Astrocyte (in vitro differentiated cells and primary cell): ENCODE measurements at regions not wholly inside any gene's neighbourhood (a gene's known extent, or its start where the extent isn't known, plus 50 kb on each side); places are given as distances from the start of the nearest gene placed in this dataset.
A peak's percentile ranks its signal among the peaks of the same experiment; 100 is the strongest.

Source experiments
- DNase-seq: peaks from one replicate; pipeline ENCODE4 v3.0.0-alpha.2; 2010; ENCODE audit warnings: low read depth
- FAIRE-seq: peaks from 2 replicates; lab custom pipeline; 2011; peaks lifted over from hg19 to GRCh38; lab: Jason Lieb, UNC
- H2AFZ ChIP-seq: 2 replicates; pipeline ENCODE4 v1.6.0; 2012; ENCODE audit warnings: low read depth, low read length, inconsistent platforms
- H3K27ac ChIP-seq: 2 replicates; pipeline ENCODE4 v1.5.1; 2011; ENCODE audit warnings: low read depth, low read length, inconsistent platforms
- H3K27me3 ChIP-seq: 2 replicates; pipeline ENCODE4 v1.6.0; 2011; ENCODE audit warnings: low read length, inconsistent platforms; ENCODE audit not compliant: insufficient read depth
- H3K36me3 ChIP-seq: 2 replicates; pipeline ENCODE4 v1.5.1; 2011; ENCODE audit warnings: low read length, inconsistent platforms; ENCODE audit not compliant: insufficient read depth
- H3K4me1 ChIP-seq: 2 replicates; pipeline ENCODE4 v1.5.1; 2011; ENCODE audit warnings: low read length, inconsistent platforms; ENCODE audit not compliant: insufficient read depth
- H3K4me2 ChIP-seq: 2 replicates; pipeline ENCODE4 v1.6.0; 2012; ENCODE audit warnings: low read length, inconsistent platforms
- H3K4me3 ChIP-seq: 2 replicates; pipeline ENCODE4 v1.5.1; 2011; ENCODE audit warnings: low read depth, mild to moderate bottlenecking, low read length, inconsistent platforms; ENCODE audit not compliant: insufficient read depth
- H3K79me2 ChIP-seq: 2 replicates; pipeline ENCODE4 v1.6.0; 2012; ENCODE audit warnings: mild to moderate bottlenecking, low read length, inconsistent platforms; ENCODE audit not compliant: insufficient read depth
- H3K9ac ChIP-seq: 2 replicates; pipeline ENCODE4 v1.6.0; 2012; ENCODE audit warnings: mild to moderate bottlenecking, low read length, inconsistent platforms
- H3K9me3 ChIP-seq: 2 replicates; pipeline ENCODE4 v1.5.1; 2012; ENCODE audit warnings: low read depth, mild to moderate bottlenecking, low read length, inconsistent platforms; ENCODE audit not compliant: insufficient read depth
- H4K20me1 ChIP-seq: 2 replicates; pipeline ENCODE4 v1.6.0; 2012; ENCODE audit warnings: low read length, inconsistent platforms; ENCODE audit not compliant: insufficient read depth
- H3K27ac Mint-ChIP-seq: one replicate; pipeline ENCODE4 v1.8.0; 2021; ENCODE audit warnings: mild to moderate bottlenecking, mixed read lengths; ENCODE audit not compliant: unreplicated experiment
- H3K27me3 Mint-ChIP-seq: one replicate; pipeline ENCODE4 v1.8.0; 2021; ENCODE audit warnings: low read depth, mixed read lengths; ENCODE audit not compliant: unreplicated experiment
- H3K36me3 Mint-ChIP-seq: one replicate; pipeline ENCODE4 v1.8.0; 2021; ENCODE audit warnings: low read depth, mixed read lengths; ENCODE audit not compliant: unreplicated experiment
- H3K4me1 Mint-ChIP-seq: one replicate; pipeline ENCODE4 v1.8.0; 2021; ENCODE audit warnings: low read depth, mixed read lengths; ENCODE audit not compliant: unreplicated experiment
- H3K4me3 Mint-ChIP-seq: one replicate; pipeline ENCODE4 v1.8.0; 2021; ENCODE audit warnings: mild to moderate bottlenecking, moderate library complexity, mixed read lengths; ENCODE audit not compliant: unreplicated experiment
- H3K9me3 Mint-ChIP-seq: one replicate; pipeline ENCODE4 v1.8.0; 2021; ENCODE audit warnings: mild to moderate bottlenecking, mixed read lengths; ENCODE audit not compliant: unreplicated experiment
- CTCF ChIP-seq: IDR thresholded peaks from 2 replicates; pipeline ENCODE4 v1.5.1; 2011; ENCODE audit warnings: low read depth, mild to moderate bottlenecking, inconsistent platforms, low read length, moderate library complexity; ENCODE audit not compliant: insufficient read depth
- EZH2 ChIP-seq: IDR thresholded peaks from 2 replicates; pipeline ENCODE4 v1.6.1; 2012; ENCODE audit warnings: mild to moderate bottlenecking, low read length, inconsistent platforms; ENCODE audit not compliant: insufficient read depth

DNA sequence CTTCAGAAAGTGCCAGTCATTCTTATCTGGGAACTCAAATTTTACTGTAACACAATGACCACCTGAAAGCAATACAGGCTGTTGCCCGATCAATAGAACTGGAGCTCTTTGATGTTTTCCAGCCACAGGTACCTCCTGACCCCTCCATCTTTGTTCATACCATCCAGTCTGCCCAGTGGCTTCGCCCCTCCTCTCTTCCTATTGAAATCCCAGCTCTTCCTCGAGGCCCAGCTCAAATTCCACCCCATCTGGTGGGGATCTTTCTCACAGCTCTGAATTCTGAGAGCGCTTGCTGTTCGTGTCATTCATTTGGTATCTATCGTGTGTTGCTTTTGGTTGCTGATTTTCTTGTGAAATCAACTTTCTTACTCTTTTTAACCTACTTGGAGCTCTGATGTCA is 87.9 kb upstream of the CNKSR3 start:
- Mint-ChIP-seq H3K36me3 (no peaks in the 10 kb centered on the region), H3K27ac (no peak overlapping the region), H3K4me1 (no peaks in the 10 kb centered on the region), H3K4me3 (peak overlapping the region; percentile 3), H3K27me3 (peaks cover 3% of the 10 kb centered on the region), H3K9me3 (no peaks in the 10 kb centered on the region)
- Histone ChIP-seq H3K4me3 (no peak overlapping the region), H3K9ac (no peak overlapping the region), H2AFZ (no peak overlapping the region), H3K9me3 (no peaks in the 10 kb centered on the region), H3K36me3 (no peaks in the 10 kb centered on the region), H3K79me2 (no peaks in the 10 kb centered on the region), H3K27me3 (no peaks in the 10 kb centered on the region), H4K20me1 (no peaks in the 10 kb centered on the region), H3K4me1 (no peaks in the 10 kb centered on the region), H3K27ac (no peak overlapping the region), H3K4me2 (no peak overlapping the region)
- FAIRE-seq (no peak), DNase-seq (no peak)
- TF ChIP-seq EZH2, result no peak
- TF ChIP-seq CTCF, result no peak

DNA sequence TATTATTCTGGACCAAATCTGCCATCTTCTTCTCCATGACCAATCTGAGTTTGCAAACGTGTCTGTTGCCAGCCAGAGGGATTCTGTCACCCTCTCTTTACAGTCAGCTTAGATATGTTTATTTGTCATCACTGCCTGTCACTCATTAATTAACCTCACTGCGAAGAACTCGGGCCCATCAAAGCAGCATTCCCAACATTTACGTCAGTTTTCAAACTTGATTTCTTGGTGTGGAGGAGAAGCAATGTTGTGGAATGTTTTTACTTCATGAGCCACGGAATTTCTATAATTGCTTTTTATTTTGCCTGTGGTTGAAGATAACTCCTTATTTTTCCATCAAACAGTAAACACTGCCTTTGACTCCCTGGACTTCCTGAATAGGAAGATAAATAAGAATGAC is 91.8 kb upstream of the CNKSR3 start:
- Histone ChIP-seq H3K9me3 (no peaks in the 10 kb centered on the region), H3K9ac (no peak overlapping the region), H3K27me3 (peaks cover 3% of the 10 kb centered on the region), H3K4me1 (no peaks in the 10 kb centered on the region), H3K4me2 (no peak overlapping the region), H2AFZ (no peak overlapping the region), H3K27ac (no peak overlapping the region), H3K79me2 (no peaks in the 10 kb centered on the region), H3K36me3 (no peaks in the 10 kb centered on the region), H4K20me1 (no peaks in the 10 kb centered on the region), H3K4me3 (no peak overlapping the region)
- DNase-seq, result peak; percentile 18
- FAIRE-seq, result no peak
- Mint-ChIP-seq H3K4me3 (no peak overlapping the region), H3K27me3 (peaks cover 2% of the 10 kb centered on the region), H3K9me3 (no peaks in the 10 kb centered on the region), H3K4me1 (peaks cover 2% of the 10 kb centered on the region), H3K27ac (no peak overlapping the region), H3K36me3 (no peaks in the 10 kb centered on the region)
- TF ChIP-seq EZH2 (no peak), CTCF (no peak)

GRCh38 chr6:154602708-154603107 is 92.2 kb upstream of the CNKSR3 start:
- no peak for FAIRE-seq
- H3K4me1 Mint-ChIP-seq, result peaks cover 2% of the 10 kb centered on the region

More at GRCh38 chr6:154602708-154603107, 92.2 kb upstream of the CNKSR3 start:
- no peaks in the 10 kb centered on the region for H4K20me1 ChIP-seq
- H3K79me2 ChIP-seq, result no peaks in the 10 kb centered on the region
- TF ChIP-seq EZH2 (no peak), CTCF (no peak)
- no peaks in the 10 kb centered on the region for H3K36me3 ChIP-seq
- no peak overlapping the region for H3K27ac Mint-ChIP-seq
- peak; percentile 19 for DNase-seq
- no peaks in the 10 kb centered on the region for H3K9me3 ChIP-seq
- no peaks in the 10 kb centered on the region for H3K36me3 Mint-ChIP-seq
- no peak overlapping the region for H3K4me2 ChIP-seq
- H3K9ac ChIP-seq, result no peak overlapping the region
- peaks cover 3% of the 10 kb centered on the region for H3K27me3 ChIP-seq
- no peak overlapping the region for H2AFZ ChIP-seq
- no peak overlapping the region for H3K4me3 Mint-ChIP-seq
- no peak overlapping the region for H3K4me3 ChIP-seq
- no peaks in the 10 kb centered on the region for H3K4me1 ChIP-seq
- H3K27ac ChIP-seq, result no peak overlapping the region
- peaks cover 2% of the 10 kb centered on the region for H3K27me3 Mint-ChIP-seq
- no peaks in the 10 kb centered on the region for H3K9me3 Mint-ChIP-seq
